Body of pancreas (tissue), 4 donors: ENCODE measurements at regions not wholly inside any gene's neighbourhood (a gene's known extent, or its start where the extent isn't known, plus 50 kb on each side); places are given as distances from the start of the nearest gene placed in this dataset.

ENCODE experiments used
- POLR2A ChIP-seq, 3 donors: fragments of 450-650 bp; IDR thresholded peaks; one replicate each; pipeline ENCODE4 v1.6.1; 2016; ENCODE audit warnings: antibody characterized with exemption in 3 of 3, mild to moderate bottlenecking in 2 of 3
- TF ChIP-seq, protein P1 (sequence below), 7 experiments: fragments of 450-650 bp in 4 of 7; fragments of 200-600 bp in 3 of 7; sonication (generic) in 3 of 7; IDR thresholded peaks; one replicate each; pipeline ENCODE4 v1.5.1; 2016 to 2019; ENCODE audit warnings: antibody characterized with exemption in 7 of 7

DNA sequence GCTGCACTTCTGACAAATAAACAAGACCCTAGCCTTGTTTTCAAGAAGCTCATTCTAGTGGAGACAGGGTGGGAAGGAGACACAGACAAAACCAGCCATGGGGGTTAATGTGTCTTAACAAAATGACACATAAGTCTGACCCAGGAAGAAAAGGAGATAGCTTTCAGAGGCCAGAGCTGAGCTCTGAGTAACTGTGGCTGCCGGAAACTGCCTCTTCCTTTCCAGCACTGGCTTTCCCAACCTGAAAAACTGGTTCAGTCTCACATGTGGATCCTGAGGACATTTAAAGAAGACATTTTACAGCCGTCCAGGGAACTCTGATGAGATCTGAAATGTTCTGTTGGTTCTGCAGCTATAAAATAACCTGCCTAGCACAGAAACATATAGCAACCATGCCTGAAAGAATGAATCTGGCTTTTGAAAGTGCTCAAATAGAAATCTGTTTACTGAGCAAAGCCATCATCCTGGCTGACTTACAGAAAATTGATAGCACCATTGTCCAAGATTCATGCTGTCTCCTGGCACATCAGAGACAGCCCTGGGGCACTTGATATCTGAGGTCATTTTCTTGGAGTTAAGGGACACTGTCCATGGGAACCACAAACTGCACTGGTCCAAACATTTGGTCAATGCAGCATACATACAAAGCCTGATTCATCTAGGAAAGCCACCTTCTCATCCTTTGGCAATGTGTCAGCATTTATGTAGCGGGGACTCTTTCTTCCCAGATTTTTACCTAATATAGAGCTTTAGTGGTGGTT, 83.2 kb upstream of the PAX1 start:
- TF ChIP-seq POLR2A (IDR thresholded peaks at IDR 0.05), result no peak
- TF ChIP-seq, protein P1, sequence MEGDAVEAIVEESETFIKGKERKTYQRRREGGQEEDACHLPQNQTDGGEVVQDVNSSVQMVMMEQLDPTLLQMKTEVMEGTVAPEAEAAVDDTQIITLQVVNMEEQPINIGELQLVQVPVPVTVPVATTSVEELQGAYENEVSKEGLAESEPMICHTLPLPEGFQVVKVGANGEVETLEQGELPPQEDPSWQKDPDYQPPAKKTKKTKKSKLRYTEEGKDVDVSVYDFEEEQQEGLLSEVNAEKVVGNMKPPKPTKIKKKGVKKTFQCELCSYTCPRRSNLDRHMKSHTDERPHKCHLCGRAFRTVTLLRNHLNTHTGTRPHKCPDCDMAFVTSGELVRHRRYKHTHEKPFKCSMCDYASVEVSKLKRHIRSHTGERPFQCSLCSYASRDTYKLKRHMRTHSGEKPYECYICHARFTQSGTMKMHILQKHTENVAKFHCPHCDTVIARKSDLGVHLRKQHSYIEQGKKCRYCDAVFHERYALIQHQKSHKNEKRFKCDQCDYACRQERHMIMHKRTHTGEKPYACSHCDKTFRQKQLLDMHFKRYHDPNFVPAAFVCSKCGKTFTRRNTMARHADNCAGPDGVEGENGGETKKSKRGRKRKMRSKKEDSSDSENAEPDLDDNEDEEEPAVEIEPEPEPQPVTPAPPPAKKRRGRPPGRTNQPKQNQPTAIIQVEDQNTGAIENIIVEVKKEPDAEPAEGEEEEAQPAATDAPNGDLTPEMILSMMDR (IDR thresholded peaks at IDR 0.05), result no peak
